ENCODE measurements at regions not wholly inside any gene's neighbourhood (a gene's known extent, or its start where the extent isn't known, plus 50 kb on each side); places are given as distances from the start of the nearest gene placed in this dataset.

DNA sequence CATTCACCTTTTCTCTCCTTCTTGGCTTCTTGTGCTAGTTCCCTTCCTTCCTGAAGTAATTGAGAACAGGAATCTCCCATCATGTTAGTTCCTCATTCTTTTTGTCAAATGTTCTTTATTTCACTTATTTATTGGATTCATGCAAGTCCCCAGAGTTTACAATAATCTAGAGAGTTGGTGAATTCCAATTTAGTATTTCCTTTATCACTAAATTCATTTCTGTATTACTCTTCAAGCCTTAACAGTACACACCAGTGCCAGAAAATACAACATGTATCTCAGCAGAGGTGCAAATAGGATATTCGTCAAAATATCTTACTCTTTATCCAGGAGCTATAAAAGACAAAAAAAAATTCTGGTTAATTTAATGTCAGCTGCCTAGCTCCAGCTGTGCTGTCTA is 121.9 kb upstream of the SETBP1 start:
- TF ChIP-seq ZNF70 (CRISPR knock-in tag; IDR thresholded peaks at IDR 0.05) (no peak), TOX (CRISPR knock-in tag; IDR thresholded peaks at IDR 0.05; ENCODE audit: borderline replicate concordance) (no peak), ZNF565 (CRISPR knock-in tag; conservative IDR thresholded peaks at IDR 0.05; ENCODE audit: low read depth) (no peak), ZC3H10 (CRISPR knock-in tag; IDR thresholded peaks at IDR 0.05) (no peak), ZFP30 (CRISPR knock-in tag; IDR thresholded peaks at IDR 0.05) (no peak), SNAI2 (CRISPR knock-in tag; IDR thresholded peaks at IDR 0.05) (no peak)
- TF ChIP-seq, protein P1, sequence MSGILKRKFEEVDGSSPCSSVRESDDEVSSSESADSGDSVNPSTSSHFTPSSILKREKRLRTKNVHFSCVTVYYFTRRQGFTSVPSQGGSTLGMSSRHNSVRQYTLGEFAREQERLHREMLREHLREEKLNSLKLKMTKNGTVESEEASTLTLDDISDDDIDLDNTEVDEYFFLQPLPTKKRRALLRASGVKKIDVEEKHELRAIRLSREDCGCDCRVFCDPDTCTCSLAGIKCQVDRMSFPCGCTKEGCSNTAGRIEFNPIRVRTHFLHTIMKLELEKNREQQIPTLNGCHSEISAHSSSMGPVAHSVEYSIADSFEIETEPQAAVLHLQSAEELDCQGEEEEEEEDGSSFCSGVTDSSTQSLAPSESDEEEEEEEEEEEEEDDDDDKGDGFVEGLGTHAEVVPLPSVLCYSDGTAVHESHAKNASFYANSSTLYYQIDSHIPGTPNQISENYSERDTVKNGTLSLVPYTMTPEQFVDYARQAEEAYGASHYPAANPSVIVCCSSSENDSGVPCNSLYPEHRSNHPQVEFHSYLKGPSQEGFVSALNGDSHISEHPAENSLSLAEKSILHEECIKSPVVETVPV (CRISPR knock-in tag; IDR thresholded peaks at IDR 0.05): no peak
- TF ChIP-seq, protein P2, sequence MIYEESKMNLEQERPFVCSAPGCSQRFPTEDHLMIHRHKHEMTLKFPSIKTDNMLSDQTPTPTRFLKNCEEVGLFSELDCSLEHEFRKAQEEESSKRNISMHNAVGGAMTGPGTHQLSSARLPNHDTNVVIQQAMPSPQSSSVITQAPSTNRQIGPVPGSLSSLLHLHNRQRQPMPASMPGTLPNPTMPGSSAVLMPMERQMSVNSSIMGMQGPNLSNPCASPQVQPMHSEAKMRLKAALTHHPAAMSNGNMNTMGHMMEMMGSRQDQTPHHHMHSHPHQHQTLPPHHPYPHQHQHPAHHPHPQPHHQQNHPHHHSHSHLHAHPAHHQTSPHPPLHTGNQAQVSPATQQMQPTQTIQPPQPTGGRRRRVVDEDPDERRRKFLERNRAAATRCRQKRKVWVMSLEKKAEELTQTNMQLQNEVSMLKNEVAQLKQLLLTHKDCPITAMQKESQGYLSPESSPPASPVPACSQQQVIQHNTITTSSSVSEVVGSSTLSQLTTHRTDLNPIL (CRISPR knock-in tag; IDR thresholded peaks at IDR 0.05; ENCODE audit: low read depth): no peak
- TF ChIP-seq, protein P3, sequence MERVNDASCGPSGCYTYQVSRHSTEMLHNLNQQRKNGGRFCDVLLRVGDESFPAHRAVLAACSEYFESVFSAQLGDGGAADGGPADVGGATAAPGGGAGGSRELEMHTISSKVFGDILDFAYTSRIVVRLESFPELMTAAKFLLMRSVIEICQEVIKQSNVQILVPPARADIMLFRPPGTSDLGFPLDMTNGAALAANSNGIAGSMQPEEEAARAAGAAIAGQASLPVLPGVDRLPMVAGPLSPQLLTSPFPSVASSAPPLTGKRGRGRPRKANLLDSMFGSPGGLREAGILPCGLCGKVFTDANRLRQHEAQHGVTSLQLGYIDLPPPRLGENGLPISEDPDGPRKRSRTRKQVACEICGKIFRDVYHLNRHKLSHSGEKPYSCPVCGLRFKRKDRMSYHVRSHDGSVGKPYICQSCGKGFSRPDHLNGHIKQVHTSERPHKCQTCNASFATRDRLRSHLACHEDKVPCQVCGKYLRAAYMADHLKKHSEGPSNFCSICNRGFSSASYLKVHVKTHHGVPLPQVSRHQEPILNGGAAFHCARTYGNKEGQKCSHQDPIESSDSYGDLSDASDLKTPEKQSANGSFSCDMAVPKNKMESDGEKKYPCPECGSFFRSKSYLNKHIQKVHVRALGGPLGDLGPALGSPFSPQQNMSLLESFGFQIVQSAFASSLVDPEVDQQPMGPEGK (CRISPR knock-in tag; IDR thresholded peaks at IDR 0.05; ENCODE audit: borderline replicate concordance): no peak

Measured in SK-N-SH treated with all-trans-retinoic acid at 6 μM for 48 hours (cell line).